Natural killer cell (primary cell): ENCODE measurements at regions not wholly inside any gene's neighbourhood (a gene's known extent, or its start where the extent isn't known, plus 50 kb on each side); places are given as distances from the start of the nearest gene placed in this dataset.

ENCODE experiments used
- ATAC-seq, 3 donors: fragments of 150-1000 bp in 2 of 3; fragments of 200-7000 bp in 1 of 3; cut with Tn5 transposase; 1 replicate in 1 of 3; 2 replicates in 2 of 3; pipeline ENCODE4 v1.10.0; 2021; ENCODE audit warnings: mild to moderate bottlenecking in 2 of 3, moderate library complexity in 2 of 3
- DNase-seq, 2 donors: peaks; one replicate each; pipeline versions ENCODE4 v3.0.0 to v3.0.0-alpha.2; 2013 to 2021; ENCODE audit warnings: mixed read lengths in 1 of 2
- H3K27ac ChIP-seq: one replicate; pipeline ENCODE4 v1.5.1; 2013; ENCODE audit warnings: mild to moderate bottlenecking, low read length
- H3K27me3 ChIP-seq: one replicate; pipeline ENCODE4 v1.6.1; 2013; ENCODE audit warnings: low read length; ENCODE audit not compliant: control insufficient read depth, insufficient read depth
- H3K36me3 ChIP-seq: one replicate; pipeline ENCODE4 v1.6.1; 2013; ENCODE audit warnings: low read length; ENCODE audit not compliant: control insufficient read depth, insufficient read depth
- H3K4me1 ChIP-seq: one replicate; pipeline ENCODE4 v1.6.1; 2013; ENCODE audit warnings: low read length; ENCODE audit not compliant: control insufficient read depth, insufficient read depth
- H3K4me3 ChIP-seq: one replicate; pipeline ENCODE4 v1.5.1; 2013; ENCODE audit warnings: low read length
- H3K9me3 ChIP-seq: one replicate; pipeline ENCODE4 v1.6.1; 2013; ENCODE audit warnings: low read length; ENCODE audit not compliant: control insufficient read depth, insufficient read depth
- H3K27ac Mint-ChIP-seq, 2 donors: one replicate each; pipeline ENCODE4 v1.8.0; 2022; ENCODE audit warnings: mild to moderate bottlenecking in 2 of 2, mixed read lengths in 2 of 2, moderate library complexity in 1 of 2
- H3K27me3 Mint-ChIP-seq, 2 donors: one replicate each; pipeline ENCODE4 v1.8.0; 2022; ENCODE audit warnings: low read depth in 2 of 2, mixed read lengths in 2 of 2
- H3K36me3 Mint-ChIP-seq: one replicate; pipeline ENCODE4 v1.8.0; 2022; ENCODE audit warnings: mixed read lengths
- H3K4me1 Mint-ChIP-seq, 2 donors: one replicate each; pipeline ENCODE4 v1.8.0; 2022; ENCODE audit warnings: mixed read lengths in 2 of 2
- H3K4me3 Mint-ChIP-seq: one replicate; pipeline ENCODE4 v1.8.0; 2022; ENCODE audit warnings: mild to moderate bottlenecking, moderate library complexity, mixed read lengths
- H3K9me3 Mint-ChIP-seq, 2 donors: one replicate each; pipeline ENCODE4 v1.8.0; 2022; ENCODE audit warnings: mixed read lengths in 2 of 2
- CTCF ChIP-seq: fragments of 200-600 bp; IDR thresholded peaks from one replicate; pipeline ENCODE4 v1.8.0; 2022; ENCODE audit warnings: antibody characterized with exemption
- WGBS: methylation state at CpG from one replicate; pipeline ENCODE4 v1.1.7; 2013; ENCODE audit warnings: missing lambda C conversion rate; ENCODE audit not compliant: insufficient coverage; 5-methylcytosine and 5-hydroxymethylcytosine counted together
- intact Hi-C: fragments of 100-400 bp; cut with micrococcal nuclease; formaldehyde crosslinking; loops from one replicate; pipeline ENCODE4 v1.14.2; 2022

DNA sequence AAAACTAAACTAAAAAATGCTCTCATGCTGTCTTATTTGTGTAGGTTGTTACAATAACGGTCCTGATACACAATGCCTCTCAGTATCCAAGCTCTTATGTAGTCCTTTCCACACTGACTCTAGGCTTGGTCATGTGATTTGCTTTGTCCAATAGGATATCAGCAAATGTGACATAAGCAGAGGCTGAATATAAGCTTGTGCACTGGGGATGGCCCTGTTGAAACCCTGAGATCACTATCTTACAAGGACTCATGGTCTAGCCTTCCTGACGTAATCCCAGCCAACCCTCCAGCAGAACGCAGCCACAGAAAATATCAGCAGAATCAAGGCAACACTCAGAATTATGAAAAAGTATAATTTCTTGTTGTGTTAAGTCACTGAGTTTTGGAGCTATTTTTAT lies 145.1 kb upstream of the CCN2 start:
- H3K4me3 Mint-ChIP-seq = no peak overlapping the region
- H3K27ac ChIP-seq = no peak overlapping the region
- H3K9me3 ChIP-seq = no peaks in the 10 kb centered on the region
- no peaks in the 10 kb centered on the region for H3K27me3 Mint-ChIP-seq
- H3K4me3 ChIP-seq = no peak overlapping the region
- no peaks in the 10 kb centered on the region for H3K36me3 Mint-ChIP-seq
- H3K27me3 ChIP-seq = no peaks in the 10 kb centered on the region
- no peak for ATAC-seq
- no peaks in the 10 kb centered on the region for H3K4me1 ChIP-seq
- intact Hi-C loops = no loop called here
- 80% methylated on average over 3 of the region's 3 CpGs for WGBS
- TF ChIP-seq CTCF = no peak
- no peaks in the 10 kb centered on the region for H3K4me1 Mint-ChIP-seq
- H3K27ac Mint-ChIP-seq = no peak overlapping the region
- H3K36me3 ChIP-seq = no peaks in the 10 kb centered on the region
- H3K9me3 Mint-ChIP-seq = peaks cover 0 to 8% of the 10 kb centered on the region in 2 donors
- no peak for DNase-seq

GRCh38 chr6:132089173-132089572 lies 138.0 kb upstream of the CCN2 start:
- H3K36me3 Mint-ChIP-seq = no peaks in the 10 kb centered on the region

DNA sequence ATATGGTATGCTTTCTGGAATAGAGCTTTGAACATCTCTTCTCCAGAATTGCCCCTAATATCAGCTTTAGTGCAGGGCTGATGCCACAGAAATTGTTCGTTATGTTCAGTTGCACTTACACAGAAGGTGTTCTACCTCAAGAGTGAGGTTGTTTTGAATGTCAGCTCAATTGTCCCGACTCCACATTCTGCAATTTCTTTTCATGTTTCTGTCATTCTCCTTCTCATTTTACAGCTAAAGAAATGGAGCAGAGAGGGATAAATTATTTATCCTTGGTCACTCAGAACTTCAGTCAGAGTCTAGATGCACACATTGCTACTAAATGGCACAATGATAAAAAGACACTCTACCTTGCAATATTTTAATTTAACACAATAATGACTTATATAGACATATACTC lies 137.0 kb upstream of the CCN2 start:
- no peaks in the 10 kb centered on the region for H3K36me3 ChIP-seq
- no peaks in the 10 kb centered on the region for H3K4me1 ChIP-seq
- H3K27me3 Mint-ChIP-seq = no peaks in the 10 kb centered on the region
- H3K4me3 Mint-ChIP-seq = no peak overlapping the region
- peaks cover 0 to 3% of the 10 kb centered on the region in 2 donors for H3K9me3 Mint-ChIP-seq
- DNase-seq (no peak), ATAC-seq (no peak)
- H3K27ac Mint-ChIP-seq = no peak overlapping the region
- no peaks in the 10 kb centered on the region for H3K4me1 Mint-ChIP-seq
- no peaks in the 10 kb centered on the region for H3K9me3 ChIP-seq
- no peaks in the 10 kb centered on the region for H3K27me3 ChIP-seq
- no peak overlapping the region for H3K27ac ChIP-seq
- TF ChIP-seq CTCF = no peak
- 80% methylated on average over 2 of the region's 2 CpGs for WGBS
- H3K36me3 Mint-ChIP-seq = no peaks in the 10 kb centered on the region
- intact Hi-C loops = no loop called here
- no peak overlapping the region for H3K4me3 ChIP-seq

More at GRCh38 chr6:132089173-132089572, 138.0 kb upstream of the CCN2 start:
- H3K27ac ChIP-seq = no peak overlapping the region
- WGBS = no CpG with 5 or more reads among the region's 2 CpGs
- H3K4me3 Mint-ChIP-seq = no peak overlapping the region
- H3K4me3 ChIP-seq = no peak overlapping the region
- ATAC-seq = no peak
- no peaks in the 10 kb centered on the region for H3K4me1 Mint-ChIP-seq
- H3K4me1 ChIP-seq = no peaks in the 10 kb centered on the region
- no peak for DNase-seq
- no peaks in the 10 kb centered on the region for H3K36me3 ChIP-seq
- no peaks in the 10 kb centered on the region for H3K27me3 ChIP-seq
- H3K9me3 Mint-ChIP-seq = peaks cover 0 to 3% of the 10 kb centered on the region in 2 donors
- no peaks in the 10 kb centered on the region for H3K9me3 ChIP-seq
- intact Hi-C loops = no loop called here
- TF ChIP-seq CTCF = no peak
- no peaks in the 10 kb centered on the region for H3K27me3 Mint-ChIP-seq
- H3K27ac Mint-ChIP-seq = no peak overlapping the region

GRCh38 chr6:132087391-132087790 lies 136.2 kb upstream of the CCN2 start:
- DNase-seq = no peak
- Mint-ChIP-seq H3K36me3 (no peaks in the 10 kb centered on the region), H3K27ac (no peak overlapping the region), H3K9me3 (peaks cover 0 to 3% of the 10 kb centered on the region in 2 donors), H3K27me3 (no peaks in the 10 kb centered on the region), H3K4me1 (no peaks in the 10 kb centered on the region), H3K4me3 (no peak overlapping the region)
- TF ChIP-seq CTCF = no peak
- no peak overlapping the region for H3K4me3 ChIP-seq
- no CpG with 5 or more reads among the region's 2 CpGs for WGBS
- H3K36me3 ChIP-seq = no peaks in the 10 kb centered on the region
- no peaks in the 10 kb centered on the region for H3K4me1 ChIP-seq
- intact Hi-C loops = no loop called here
- no peak for ATAC-seq
- H3K27ac ChIP-seq = no peak overlapping the region
- H3K27me3 ChIP-seq = no peaks in the 10 kb centered on the region
- H3K9me3 ChIP-seq = no peaks in the 10 kb centered on the region
